Nephron progenitor cell (in vitro differentiated cells): ENCODE measurements at regions not wholly inside any gene's neighbourhood (a gene's known extent, or its start where the extent isn't known, plus 50 kb on each side); places are given as distances from the start of the nearest gene placed in this dataset.

Source experiments
- DNase-seq: peaks from one replicate; pipeline ENCODE4 v3.0.0; 2021
- H3K27ac Mint-ChIP-seq: 2 replicates; pipeline ENCODE4 v1.8.0; 2021; ENCODE audit warnings: mild to moderate bottlenecking, moderate library complexity, mixed read lengths
- H3K27me3 Mint-ChIP-seq: 2 replicates; pipeline ENCODE4 v1.8.0; 2021; ENCODE audit warnings: mild to moderate bottlenecking, low read depth, mixed read lengths; ENCODE audit not compliant: poor library complexity
- H3K36me3 Mint-ChIP-seq: 2 replicates; pipeline ENCODE4 v1.8.0; 2021; ENCODE audit warnings: low read depth, mixed read lengths
- H3K4me1 Mint-ChIP-seq: 2 replicates; pipeline ENCODE4 v1.8.0; 2021; ENCODE audit warnings: mixed read lengths
- H3K4me3 Mint-ChIP-seq: 2 replicates; pipeline ENCODE4 v1.8.0; 2021; ENCODE audit warnings: mild to moderate bottlenecking, moderate library complexity, mixed read lengths
- H3K9me3 Mint-ChIP-seq: 2 replicates; pipeline ENCODE4 v1.8.0; 2021; ENCODE audit warnings: mild to moderate bottlenecking, moderate library complexity, mixed read lengths
- CTCF ChIP-seq: fragments of 200-600 bp; sonication (generic); IDR thresholded peaks from 2 replicates; pipeline ENCODE4 v1.5.0; 2021; ENCODE audit warnings: antibody characterized with exemption

GRCh38 chr6:168883410-168884049 lies 370.1 kb downstream of the THBS2 start:
- Mint-ChIP-seq H3K27me3 (peaks cover 29% of the 10 kb centered on the region), H3K4me1 (peaks cover 37% of the 10 kb centered on the region), H3K9me3 (peaks cover 6% of the 10 kb centered on the region), H3K27ac (no peak overlapping the region), H3K4me3 (no peak overlapping the region), H3K36me3 (no peaks in the 10 kb centered on the region)
- no peak for TF ChIP-seq CTCF
- DNase-seq, result no peak

- Mint-ChIP-seq H3K27me3 (peaks cover 26% of the 10 kb centered on the region), H3K4me1 (peaks cover 27% of the 10 kb centered on the region)
- no peak for TF ChIP-seq CTCF
These were observed 373.4 kb downstream of the THBS2 start for GRCh38 chr6:168880271-168880670.

GRCh38 chr6:168877821-168878282 lies 375.8 kb downstream of the THBS2 start:
- Mint-ChIP-seq H3K27ac (no peak overlapping the region), H3K4me3 (no peak overlapping the region)

More at GRCh38 chr6:168880271-168880670, 373.4 kb downstream of the THBS2 start:
- Mint-ChIP-seq H3K27ac (no peak overlapping the region), H3K36me3 (no peaks in the 10 kb centered on the region), H3K9me3 (peaks cover 6% of the 10 kb centered on the region), H3K4me3 (no peak overlapping the region)
- DNase-seq, result no peak

GRCh38 chr6:168876956-168877355 lies 376.7 kb downstream of the THBS2 start:
- H3K9me3 Mint-ChIP-seq, result no peaks in the 10 kb centered on the region
- H3K27ac Mint-ChIP-seq, result no peak overlapping the region
- H3K27me3 Mint-ChIP-seq, result peaks cover 22% of the 10 kb centered on the region
- H3K4me1 Mint-ChIP-seq, result peaks cover 42% of the 10 kb centered on the region
- no peak overlapping the region for H3K4me3 Mint-ChIP-seq
- no peak for TF ChIP-seq CTCF
- no peaks in the 10 kb centered on the region for H3K36me3 Mint-ChIP-seq
- peak; percentile 23 for DNase-seq

More at GRCh38 chr6:168877821-168878282, 375.8 kb downstream of the THBS2 start:
- Mint-ChIP-seq H3K27me3 (peaks cover 20% of the 10 kb centered on the region), H3K9me3 (no peaks in the 10 kb centered on the region), H3K4me1 (peaks cover 39% of the 10 kb centered on the region), H3K36me3 (no peaks in the 10 kb centered on the region)
- DNase-seq, result no peak
- no peak for TF ChIP-seq CTCF

GRCh38 chr6:168875811-168876576 lies 377.7 kb downstream of the THBS2 start:
- H3K27ac Mint-ChIP-seq, result no peak overlapping the region
- TF ChIP-seq CTCF, result no peak
- no peaks in the 10 kb centered on the region for H3K9me3 Mint-ChIP-seq
- DNase-seq, result no peak
- H3K4me1 Mint-ChIP-seq, result peaks cover 49% of the 10 kb centered on the region
- H3K36me3 Mint-ChIP-seq, result no peaks in the 10 kb centered on the region
- peaks cover 17% of the 10 kb centered on the region for H3K27me3 Mint-ChIP-seq
- no peak overlapping the region for H3K4me3 Mint-ChIP-seq
